IMR-90 (cell line): ENCODE measurements at regions not wholly inside any gene's neighbourhood (a gene's known extent, or its start where the extent isn't known, plus 50 kb on each side); places are given as distances from the start of the nearest gene placed in this dataset.
"Not testable (repeated sequence)": the region's sequence is repeated elsewhere in the genome, so short reads cannot be mapped to it uniquely, and the experiment has no call there.

ENCODE experiments used
- ATAC-seq: fragments of 200-7000 bp; cut with Tn5 transposase; 2 replicates; pipeline ENCODE4 v1.9.1; 2020; ENCODE audit warnings: low read depth, mild to moderate bottlenecking, moderate library complexity
- BruUV-seq: library from RNA; stranded (reverse); fragments of 400-500 nt; replicated peaks from 2 replicates; lab custom pipeline; 2021; lab: Mats Ljungman, UMichigan
- CTCF ChIA-PET: fragments of 300-600 bp; formaldehyde crosslinking; extraction: SDS; loops from one replicate; lab custom pipeline; 2021; ENCODE audit warnings: antibody characterized with exemption; lab: Yijun Ruan, JAX
- POLR2A ChIA-PET: fragments of 300-600 bp; sonication (Branson Sonifier 250); formaldehyde crosslinking; loops from one replicate; lab custom pipeline; 2022; ENCODE audit warnings: antibody characterized with exemption; ENCODE audit not compliant: unreplicated experiment; lab: Charles Lee
- DNase-seq: peaks from one replicate; pipeline ENCODE4 v3.0.0; 2013
- H2AFZ ChIP-seq: replicated peaks from 2 replicates; pipeline ENCODE3; 2013; ENCODE audit warnings: low read length, mild to moderate bottlenecking; ENCODE audit not compliant: poor library complexity
- H2AK5ac ChIP-seq: 2 replicates; pipeline ENCODE4 v1.6.1; 2013; ENCODE audit warnings: low read depth, low read length, inconsistent platforms
- H2AK9ac ChIP-seq: replicated peaks from 2 replicates; pipeline ENCODE3; 2013; ENCODE audit warnings: mild to moderate bottlenecking, low read depth, low read length, moderate library complexity; ENCODE audit not compliant: poor library complexity
- H2BK120ac ChIP-seq: 2 replicates; pipeline ENCODE4 v1.6.1; 2013; ENCODE audit warnings: low read depth, low read length, inconsistent platforms
- H2BK15ac ChIP-seq: 3 replicates; pipeline ENCODE4 v1.6.1; 2013; ENCODE audit warnings: low read depth, low read length, inconsistent platforms
- H2BK20ac ChIP-seq: 2 replicates; pipeline ENCODE4 v1.6.1; 2013; ENCODE audit warnings: low read depth, mild to moderate bottlenecking, inconsistent platforms, low read length, moderate library complexity
- H2BK5ac ChIP-seq: 2 replicates; pipeline ENCODE4 v1.6.1; 2013; ENCODE audit warnings: mild to moderate bottlenecking, low read depth, low read length, inconsistent platforms; ENCODE audit not compliant: poor library complexity, severe bottlenecking
- H3K14ac ChIP-seq: replicated peaks from 2 replicates; pipeline ENCODE4 v1.6.1; 2013; ENCODE audit warnings: low read depth, low read length, inconsistent platforms
- H3K18ac ChIP-seq: 2 replicates; pipeline ENCODE4 v1.6.1; 2013; ENCODE audit warnings: low read depth, low read length, control low read depth
- H3K23ac ChIP-seq: 2 replicates; pipeline ENCODE4 v1.6.1; 2013; ENCODE audit warnings: low read depth, low read length, inconsistent platforms
- H3K27ac ChIP-seq: 2 replicates; pipeline ENCODE4 v1.5.1; 2013; ENCODE audit warnings: mild to moderate bottlenecking, control low read depth, low read length; ENCODE audit not compliant: insufficient read depth
- H3K27me3 ChIP-seq: 2 replicates; pipeline ENCODE4 v1.6.1; 2013; ENCODE audit warnings: low read length; ENCODE audit not compliant: control insufficient read depth, insufficient read depth
- H3K36me3 ChIP-seq: 2 replicates; pipeline ENCODE4 v1.6.1; 2013; ENCODE audit warnings: low read length, mixed read lengths; ENCODE audit not compliant: control insufficient read depth, insufficient read depth
- H3K4ac ChIP-seq: 2 replicates; pipeline ENCODE4 v1.6.1; 2013; ENCODE audit warnings: low read depth, low read length, inconsistent platforms
- H3K4me1 ChIP-seq: 2 replicates; pipeline ENCODE4 v1.6.1; 2013; ENCODE audit warnings: low read length, mixed read lengths; ENCODE audit not compliant: control insufficient read depth, insufficient read depth
- H3K4me2 ChIP-seq: 2 replicates; pipeline ENCODE4 v1.6.1; 2013; ENCODE audit warnings: low read depth, mild to moderate bottlenecking, control low read depth, low read length, moderate library complexity
- H3K4me3 ChIP-seq: 2 replicates; pipeline ENCODE4 v1.5.1; 2013; ENCODE audit warnings: low read depth, mild to moderate bottlenecking, control low read depth, low read length, moderate library complexity; ENCODE audit not compliant: insufficient read depth
- H3K56ac ChIP-seq: 2 replicates; pipeline ENCODE4 v1.6.1; 2013; ENCODE audit warnings: low read length, inconsistent platforms; ENCODE audit not compliant: insufficient read depth; ENCODE audit errors: extremely low read depth
- H3K79me1 ChIP-seq, 2 experiments: 2 replicates each; pipeline ENCODE4 v1.6.1; 2013; ENCODE audit warnings: low read length in 2 of 2, inconsistent platforms in 1 of 2, low read depth in 1 of 2
- H3K9ac ChIP-seq: 2 replicates; pipeline ENCODE4 v1.6.1; 2013; ENCODE audit warnings: low read depth, low read length, control low read depth
- H3K9me1 ChIP-seq: 2 replicates; pipeline ENCODE4 v1.6.1; 2013; ENCODE audit warnings: low read length, inconsistent platforms; ENCODE audit not compliant: insufficient read depth
- H3K9me3 ChIP-seq: 2 replicates; pipeline ENCODE4 v1.6.1; 2013; ENCODE audit warnings: low read length; ENCODE audit not compliant: control insufficient read depth, insufficient read depth
- H4K20me1 ChIP-seq: 2 replicates; pipeline ENCODE4 v1.6.1; 2013; ENCODE audit warnings: low read length, inconsistent platforms; ENCODE audit not compliant: insufficient read depth
- H4K5ac ChIP-seq: 2 replicates; pipeline ENCODE4 v1.6.1; 2013; ENCODE audit warnings: mild to moderate bottlenecking, low read depth, low read length, control low read depth
- H4K8ac ChIP-seq, 2 experiments: 2 replicates each; pipeline ENCODE4 v1.6.1; 2013; ENCODE audit warnings: low read depth in 2 of 2, low read length in 2 of 2, control low read depth in 1 of 2, inconsistent platforms in 1 of 2
- H4K91ac ChIP-seq: 2 replicates; pipeline ENCODE4 v1.6.1; 2013; ENCODE audit warnings: low read depth, low read length, inconsistent platforms; ENCODE audit not compliant: insufficient read depth
- WGBS, 2 experiments: methylation state at CpG; one replicate each; pipeline versions ENCODE4 v1.1.5 to v1.1.7; 2013; ENCODE audit warnings: missing lambda C conversion rate in 2 of 2; ENCODE audit not compliant: insufficient read length in 1 of 2; ENCODE audit errors: extremely low coverage in 2 of 2; 5-methylcytosine and 5-hydroxymethylcytosine counted together
- dilution Hi-C: fragments of 300-500 bp; cut with HindIII; formaldehyde crosslinking; loops from one replicate; pipeline ENCODE4 v1.14.3; 2018; ENCODE audit warnings: low sequenced_read_pairs; ENCODE audit not compliant: unreplicated experiment
- in situ Hi-C: fragments of 300-500 bp; cut with MboI; formaldehyde crosslinking; loops from 3 replicates; pipeline ENCODE4 v1.14.3; 2019; ENCODE audit warnings: low sequenced_read_pairs, inconsistent platforms, mixed read lengths
- intact Hi-C: fragments of 100-400 bp; cut with micrococcal nuclease; formaldehyde crosslinking; loops from 2 replicates; pipeline ENCODE4 v1.10.0; 2022

DNA sequence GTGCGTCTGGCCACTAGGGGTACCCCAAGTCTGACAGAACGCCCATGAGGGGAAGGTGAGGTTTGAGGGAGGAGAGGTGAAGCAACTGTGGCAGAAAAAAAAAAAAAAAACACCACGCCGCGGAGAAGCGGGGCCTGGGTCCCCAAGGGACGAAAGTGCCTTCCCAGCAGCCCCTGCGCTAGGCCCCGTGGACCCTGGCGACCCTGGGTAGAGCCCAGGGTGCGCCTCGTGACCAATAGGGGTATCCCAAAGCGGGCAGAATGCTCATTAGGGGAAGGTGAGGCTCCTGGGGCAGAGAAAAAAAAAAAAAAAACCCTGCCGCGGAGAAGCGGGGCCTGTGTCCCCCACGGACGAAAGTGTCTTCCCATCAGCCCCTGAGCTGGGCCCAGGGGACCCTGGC is 191.4 kb downstream of the POTEM start:
- H4K91ac ChIP-seq, in situ Hi-C loops, H2AK5ac ChIP-seq, POLR2A ChIA-PET, H3K14ac ChIP-seq, dilution Hi-C loops, H3K36me3 ChIP-seq, H4K5ac ChIP-seq, H3K4me3 ChIP-seq, H3K79me1 ChIP-seq, H2BK120ac ChIP-seq, DNase-seq, H3K4ac ChIP-seq, CTCF ChIA-PET, H3K9ac ChIP-seq, H3K4me2 ChIP-seq, H3K9me3 ChIP-seq, ATAC-seq, H3K4me1 ChIP-seq, H2BK20ac ChIP-seq, H3K23ac ChIP-seq, H4K20me1 ChIP-seq, H3K27me3 ChIP-seq, H4K8ac ChIP-seq, H2AK9ac ChIP-seq, H2BK5ac ChIP-seq, H3K18ac ChIP-seq, BruUV-seq, H2AFZ ChIP-seq, H3K27ac ChIP-seq, H3K9me1 ChIP-seq, intact Hi-C loops, H3K56ac ChIP-seq, H2BK15ac ChIP-seq: not testable (repeated sequence)
- WGBS, 2 experiments, result no CpG with 5 or more reads among the region's 18 CpGs

DNA sequence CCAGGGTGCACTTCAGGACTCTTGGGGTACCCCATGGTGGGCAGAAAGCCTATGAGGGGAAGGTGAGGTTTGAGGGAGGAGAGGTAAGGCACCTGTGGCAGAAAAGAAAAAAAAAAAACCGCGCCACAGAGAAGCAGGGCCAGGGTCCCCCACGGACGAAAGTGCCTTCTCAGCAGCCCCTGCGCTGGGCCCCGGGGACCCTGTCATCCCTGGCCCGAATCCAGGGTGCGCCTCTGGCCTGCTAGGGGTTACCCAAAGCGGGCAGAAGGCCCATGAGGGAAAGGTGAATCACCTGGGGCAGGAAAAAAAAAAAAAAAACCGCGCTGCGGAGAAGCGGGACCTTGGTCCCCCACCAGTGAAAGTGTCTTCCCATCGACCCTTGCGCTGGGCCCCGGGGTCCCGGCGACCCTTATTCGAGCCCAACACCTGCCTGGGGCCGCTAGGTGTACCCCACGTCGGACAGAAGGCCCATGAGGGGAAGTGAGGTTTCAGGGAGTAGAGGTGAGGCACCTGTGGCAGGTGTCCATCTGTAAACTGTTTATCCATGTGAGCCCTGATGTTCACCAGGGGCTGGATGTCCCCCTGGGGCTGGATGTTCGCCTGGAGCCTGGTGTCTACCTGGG is 191.9 kb downstream of the POTEM start:
- BruUV-seq, H4K91ac ChIP-seq, ATAC-seq, H3K79me1 ChIP-seq, H3K23ac ChIP-seq, H2BK5ac ChIP-seq, H4K8ac ChIP-seq, H2BK15ac ChIP-seq, H3K27ac ChIP-seq, in situ Hi-C loops, H3K4ac ChIP-seq, H2AK9ac ChIP-seq, H3K9ac ChIP-seq, H3K27me3 ChIP-seq, H3K56ac ChIP-seq, H2AK5ac ChIP-seq, H3K36me3 ChIP-seq, H3K4me3 ChIP-seq, H2BK120ac ChIP-seq, H4K5ac ChIP-seq, H2BK20ac ChIP-seq, H3K14ac ChIP-seq, POLR2A ChIA-PET, CTCF ChIA-PET, H4K20me1 ChIP-seq, intact Hi-C loops, H3K4me1 ChIP-seq, DNase-seq, H3K9me3 ChIP-seq, H3K9me1 ChIP-seq, H3K4me2 ChIP-seq, H3K18ac ChIP-seq, dilution Hi-C loops, H2AFZ ChIP-seq: not testable (repeated sequence)
- WGBS, 2 experiments, result no CpG with 5 or more reads among the region's 23 CpGs
